UCSD-AML1 (cell line): ENCODE measurements at regions not wholly inside any gene's neighbourhood (a gene's known extent, or its start where the extent isn't known, plus 50 kb on each side); places are given as distances from the start of the nearest gene placed in this dataset.

Source experiments
- DNase-seq: peaks from one replicate; lab custom pipeline; 2025; ENCODE audit not compliant: unreplicated experiment; lab: John Stamatoyannopoulos, UW

GRCh38 chr16:54425681-54426552, 139.3 kb upstream of the IRX3 start:
- DNase-seq = no peak

DNA sequence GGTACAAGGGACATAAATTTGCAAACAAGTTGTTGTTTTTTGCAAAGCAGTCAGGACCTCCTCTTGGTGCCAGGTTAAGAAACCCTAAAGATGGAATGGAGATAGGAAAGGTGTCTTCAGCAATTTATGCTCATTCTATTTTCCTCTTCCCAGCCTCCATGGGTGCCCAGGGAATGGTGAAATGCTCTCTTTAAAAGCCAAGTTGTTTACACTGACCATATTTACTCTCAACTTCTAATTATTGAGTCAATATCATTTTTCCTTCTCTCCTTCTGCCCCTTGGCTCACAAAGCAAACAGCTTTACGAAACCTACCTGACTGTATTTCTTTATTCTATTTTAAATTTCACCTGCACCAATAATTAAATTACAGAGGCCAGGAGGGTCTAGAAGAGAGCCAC, 138.5 kb upstream of the IRX3 start:
- no peak for DNase-seq

GRCh38 chr16:54424043-54424451, 137.5 kb upstream of the IRX3 start:
- no peak for DNase-seq

- DNase-seq = no peak
These were observed 136.0 kb upstream of the IRX3 start for GRCh38 chr16:54422569-54422978.

- no peak for DNase-seq
These were observed 135.6 kb upstream of the IRX3 start for GRCh38 chr16:54422159-54422558.

DNA sequence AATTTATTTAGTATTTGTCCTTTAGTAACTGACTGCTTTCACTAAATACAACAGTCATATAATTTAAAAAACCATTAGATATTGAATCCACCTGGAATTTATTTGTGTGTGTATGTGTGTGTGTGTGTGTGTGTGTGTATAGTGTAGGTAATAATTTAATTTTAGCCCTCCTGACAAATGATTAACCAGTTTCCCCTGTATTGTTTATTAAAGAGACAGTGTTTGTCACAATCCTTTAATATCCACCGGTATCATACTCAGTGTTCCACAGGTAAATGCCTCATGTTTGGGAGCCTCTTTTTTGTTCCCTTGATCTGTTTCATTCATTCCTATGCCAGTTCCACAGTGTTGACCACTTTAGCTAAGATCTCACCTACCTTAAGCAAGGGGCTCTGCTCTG, 134.6 kb upstream of the IRX3 start:
- DNase-seq = no peak

GRCh38 chr16:54418903-54419302, 132.3 kb upstream of the IRX3 start:
- DNase-seq = no peak

- no peak for DNase-seq
These were observed 130.8 kb upstream of the IRX3 start for GRCh38 chr16:54417384-54417783.

DNA sequence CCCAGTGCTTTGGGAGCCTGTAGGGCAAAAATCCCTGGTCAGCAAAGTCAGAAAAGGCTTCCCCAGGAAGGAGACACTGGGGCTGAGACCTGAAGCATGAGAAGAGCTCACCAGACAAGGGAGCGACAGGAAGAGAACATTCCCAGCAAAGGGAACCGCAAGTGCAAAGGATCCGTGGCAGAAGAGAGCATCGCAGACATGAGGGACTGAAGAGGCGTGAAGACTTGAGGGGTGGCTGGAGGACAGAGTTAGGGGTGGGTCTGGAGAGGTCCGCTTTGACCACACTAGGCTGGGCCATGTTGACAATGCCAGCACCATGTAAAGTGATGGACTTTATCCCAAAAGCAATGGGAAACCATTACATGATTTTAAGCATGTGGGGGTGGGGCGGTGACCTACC, 128.1 kb upstream of the IRX3 start:
- DNase-seq = no peak

DNA sequence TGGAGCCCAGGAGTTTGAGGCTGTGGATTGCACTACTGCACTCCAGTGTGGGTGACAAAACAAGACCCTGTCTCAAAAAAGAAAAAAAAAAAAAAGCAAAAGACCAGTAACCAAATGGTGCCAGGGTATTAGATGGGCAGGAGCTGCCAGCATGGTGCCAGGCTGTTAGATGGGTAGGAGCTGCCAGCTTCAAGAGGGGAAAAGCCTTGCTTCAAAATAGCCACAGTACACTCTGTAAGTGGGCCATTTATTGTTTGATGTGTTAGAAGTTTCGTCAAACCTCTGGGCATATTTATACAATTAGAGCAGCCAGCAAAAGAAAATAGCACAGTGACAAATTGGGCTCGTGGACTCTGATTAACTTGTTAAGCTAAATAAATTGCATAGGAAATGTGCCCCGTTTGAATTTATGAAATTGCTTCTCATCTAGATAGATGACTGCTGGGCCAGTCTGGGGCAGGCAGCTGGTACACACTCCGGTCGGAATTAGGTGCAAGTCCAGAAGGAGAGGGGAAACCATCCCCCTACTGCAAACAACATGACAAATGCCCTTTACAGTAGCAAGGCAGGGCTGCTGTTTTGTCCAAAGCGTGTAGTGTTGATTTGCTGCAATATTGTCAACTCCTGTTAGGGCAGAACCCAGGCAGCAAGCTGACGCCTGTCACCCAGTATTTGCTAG, 126.3 kb upstream of the IRX3 start:
- DNase-seq = no peak

GRCh38 chr16:54412037-54412436, 125.5 kb upstream of the IRX3 start:
- DNase-seq = no peak

DNA sequence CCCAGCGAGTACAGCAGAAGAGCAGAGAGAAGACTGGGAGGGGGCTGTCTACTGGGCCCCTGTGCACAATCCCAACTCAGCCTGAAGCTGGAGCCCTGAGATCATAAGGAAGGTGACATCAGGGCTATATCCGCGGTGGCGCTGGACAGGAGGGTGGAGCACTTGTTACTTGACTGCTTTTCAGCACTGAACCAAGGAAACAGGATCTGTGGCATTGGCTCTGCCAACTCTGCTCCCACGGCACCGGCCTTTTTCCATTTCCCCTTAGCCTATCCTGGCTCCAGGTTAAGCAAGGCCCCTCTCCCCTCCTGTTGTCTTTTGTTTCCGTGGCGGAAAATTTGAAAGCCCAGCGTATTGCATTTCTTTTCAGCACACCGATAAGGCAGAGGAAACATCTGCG, 125.0 kb upstream of the IRX3 start:
- peak; percentile 17 for DNase-seq

GRCh38 chr16:54409982-54410381, 123.4 kb upstream of the IRX3 start:
- DNase-seq = no peak

DNA sequence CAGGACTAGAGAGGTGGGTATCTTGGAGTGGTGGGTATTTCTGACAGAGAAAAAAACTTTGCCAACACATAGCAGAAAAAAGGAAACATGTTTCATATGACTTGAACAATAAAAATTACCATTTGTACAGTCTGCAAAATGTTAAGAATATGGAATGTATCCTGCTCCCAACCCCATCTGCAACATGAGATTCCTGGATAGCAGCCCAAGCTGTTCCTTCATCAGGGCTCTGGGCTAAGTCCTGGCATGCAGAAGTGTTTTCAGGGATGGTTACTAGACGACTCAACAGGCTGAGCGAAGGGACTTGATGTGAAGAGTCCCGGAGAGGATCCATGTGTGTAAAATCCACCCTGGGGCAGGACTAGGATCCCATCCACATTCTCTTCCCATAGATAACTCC, 121.0 kb upstream of the IRX3 start:
- no peak for DNase-seq

DNA sequence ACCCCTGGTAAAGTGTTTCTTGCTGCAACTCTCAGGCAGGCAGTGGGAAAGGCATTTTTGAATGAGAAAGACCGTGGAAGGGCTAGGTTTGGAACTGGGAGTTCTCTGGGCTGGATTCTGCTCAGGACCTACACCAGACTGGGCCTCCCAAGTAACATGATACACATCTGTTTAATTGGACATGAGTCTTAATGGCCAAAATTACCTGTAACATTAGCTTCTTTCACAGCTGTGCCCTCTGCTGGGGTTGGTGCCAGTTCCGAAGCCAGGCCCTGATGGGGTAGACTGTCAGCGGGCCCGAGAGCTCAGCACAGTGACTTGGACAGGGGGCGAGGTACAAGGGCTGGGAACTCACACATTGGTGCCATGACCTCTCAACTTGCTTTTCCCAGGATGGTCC, 118.9 kb upstream of the IRX3 start:
- no peak for DNase-seq

DNA sequence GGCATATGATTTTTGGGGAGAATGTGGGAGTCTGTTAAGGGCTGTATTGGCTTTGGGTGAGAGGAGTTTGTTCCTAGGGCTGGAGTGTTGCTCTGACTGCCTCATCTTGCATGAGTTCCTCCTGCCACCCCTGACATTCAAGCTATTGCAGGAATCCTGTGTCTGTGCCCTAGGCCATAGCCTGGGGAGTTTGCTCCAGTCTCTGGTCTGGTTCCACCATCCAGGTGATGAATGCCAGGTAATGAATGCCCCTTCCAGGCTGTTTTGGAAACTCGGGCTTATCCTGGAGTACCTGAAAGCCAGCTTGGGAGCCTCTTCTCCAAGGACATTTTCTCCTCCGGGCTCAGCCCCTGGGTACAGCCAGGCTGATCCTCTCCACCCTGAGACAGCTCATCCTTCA, 117.0 kb upstream of the IRX3 start:
- no peak for DNase-seq

DNA sequence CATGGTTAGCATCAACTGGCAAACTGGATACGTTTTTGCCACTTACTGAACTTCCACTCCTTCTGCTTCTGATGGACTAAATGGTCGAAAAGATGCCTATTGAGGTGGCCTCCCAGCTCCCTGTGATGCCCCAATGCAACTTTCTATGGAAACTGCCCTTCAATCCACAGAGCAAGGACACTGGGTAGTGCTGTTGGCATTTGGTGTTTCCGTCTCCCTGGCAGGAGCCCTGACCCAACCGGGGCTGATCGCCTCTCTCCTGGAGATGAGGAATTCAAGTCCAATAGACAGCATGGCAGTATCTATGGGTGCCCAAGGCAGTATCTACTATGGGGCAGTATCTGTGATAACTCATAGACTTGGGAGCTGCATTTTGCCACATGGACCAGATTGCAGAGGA, 116.3 kb upstream of the IRX3 start:
- DNase-seq = no peak

DNA sequence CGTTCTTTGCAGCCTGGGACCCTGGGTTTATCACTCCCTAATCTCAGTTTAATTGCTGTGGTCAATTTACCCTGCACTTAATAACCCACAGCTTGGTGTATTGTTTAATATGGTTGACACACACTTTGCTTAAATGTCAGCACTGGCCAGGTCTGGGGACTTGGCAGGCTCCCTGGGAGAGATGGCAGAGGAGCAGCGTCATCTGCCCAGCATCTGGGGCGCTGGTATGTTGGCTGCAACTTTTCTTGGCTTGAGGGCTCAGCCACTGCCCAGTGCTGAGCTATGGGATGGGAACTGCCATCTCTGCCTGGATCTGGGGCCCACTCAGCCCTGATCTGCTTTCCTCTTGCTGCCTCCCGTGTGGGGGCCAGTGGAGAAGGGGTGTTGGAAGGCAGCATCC, 115.7 kb upstream of the IRX3 start:
- no peak for DNase-seq

GRCh38 chr16:54400261-54400660, 113.7 kb upstream of the IRX3 start:
- DNase-seq = no peak

- DNase-seq = no peak
These were observed 112.4 kb upstream of the IRX3 start for GRCh38 chr16:54398986-54399385.

DNA sequence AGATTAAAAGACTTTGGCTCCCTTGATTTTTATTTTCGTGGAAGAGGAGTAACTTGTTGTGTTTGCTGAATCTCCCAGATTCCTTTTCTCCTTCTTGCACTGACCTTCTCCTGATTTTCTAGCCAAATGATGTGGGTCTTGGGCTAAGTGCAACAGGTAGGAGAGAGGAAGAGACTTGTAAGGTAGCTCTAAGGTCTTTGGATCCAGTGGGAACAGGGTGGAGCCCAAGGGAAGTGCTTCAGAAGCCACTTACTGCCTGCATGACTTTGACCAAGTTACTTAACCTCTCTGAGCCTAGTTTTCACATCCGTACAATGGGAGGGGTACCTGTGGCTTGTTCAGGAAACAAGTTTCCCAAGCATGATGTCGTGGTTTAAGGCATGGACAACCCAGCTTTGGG, 111.3 kb upstream of the IRX3 start:
- DNase-seq = no peak

DNA sequence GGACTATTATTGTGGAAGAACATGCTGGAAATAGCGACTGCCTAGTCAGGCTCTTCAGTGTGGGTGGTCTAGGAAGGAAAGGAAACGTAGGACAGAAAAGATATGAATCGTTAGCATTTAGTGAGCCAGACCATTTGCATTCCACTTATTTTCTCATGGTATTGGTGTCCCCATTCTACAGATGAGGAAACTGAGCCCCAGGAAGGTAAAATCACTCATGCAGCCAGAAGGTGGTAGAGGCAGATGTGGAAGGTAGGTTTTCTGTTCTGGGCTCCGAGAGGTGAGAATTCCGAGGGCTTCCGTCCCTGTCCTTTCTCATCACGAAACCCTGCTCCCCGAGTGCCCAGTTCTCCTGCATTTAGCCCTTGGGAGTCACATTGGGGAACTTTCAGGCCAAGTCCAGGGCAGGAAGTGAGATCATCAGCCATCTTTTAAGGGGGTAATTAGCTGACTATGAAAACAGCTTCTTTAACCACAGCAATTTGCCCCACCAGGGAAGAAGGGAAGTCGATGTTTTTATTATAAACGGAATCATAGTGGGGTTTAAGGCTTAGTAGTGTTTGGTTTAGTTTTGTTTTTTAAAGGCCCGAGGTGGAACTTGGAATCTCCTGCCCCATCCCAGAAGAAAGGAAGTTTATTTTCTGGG, 110.7 kb upstream of the IRX3 start:
- DNase-seq = no peak
